HG03095 (cell line): ENCODE measurements at regions not wholly inside any gene's neighbourhood (a gene's known extent, or its start where the extent isn't known, plus 50 kb on each side); places are given as distances from the start of the nearest gene placed in this dataset.

Experiments
- ATAC-seq: cut with Tn5 transposase; IDR thresholded peaks from one replicate; pipeline ENCODE4 v1.9.1; 2021; ENCODE audit warnings: moderate library complexity; ENCODE audit not compliant: unreplicated experiment

GRCh38 chr18:44518666-44519065 lies 162.0 kb upstream of the SETBP1 start:
- no peak for ATAC-seq

- no peak for ATAC-seq
Measured at GRCh38 chr18:44520981-44521667, 159.6 kb upstream of the SETBP1 start.

GRCh38 chr18:44521668-44522022 lies 159.0 kb upstream of the SETBP1 start:
- no peak for ATAC-seq

- no peak for ATAC-seq
Measured at GRCh38 chr18:44526705-44527415, 153.8 kb upstream of the SETBP1 start.

- no peak for ATAC-seq
Measured at GRCh38 chr18:44533071-44533470, 147.6 kb upstream of the SETBP1 start.

- ATAC-seq: no peak
Measured at GRCh38 chr18:44536046-44536445, 144.6 kb upstream of the SETBP1 start.

- ATAC-seq: no peak
Measured at GRCh38 chr18:44536619-44537018, 144.1 kb upstream of the SETBP1 start.

- no peak for ATAC-seq
Measured at GRCh38 chr18:44537526-44537925, 143.2 kb upstream of the SETBP1 start.

- ATAC-seq: no peak
Measured at GRCh38 chr18:44539926-44540325, 140.8 kb upstream of the SETBP1 start.

GRCh38 chr18:44541159-44541558 lies 139.5 kb upstream of the SETBP1 start:
- no peak for ATAC-seq

GRCh38 chr18:44541781-44542180 lies 138.9 kb upstream of the SETBP1 start:
- ATAC-seq: no peak

GRCh38 chr18:44543387-44543786 lies 137.3 kb upstream of the SETBP1 start:
- no peak for ATAC-seq

- ATAC-seq: no peak
Measured at GRCh38 chr18:44545359-44545985, 135.2 kb upstream of the SETBP1 start.

GRCh38 chr18:44546954-44547353 lies 133.7 kb upstream of the SETBP1 start:
- no peak for ATAC-seq

GRCh38 chr18:44548291-44549221 lies 132.1 kb upstream of the SETBP1 start:
- ATAC-seq: no peak

GRCh38 chr18:44552706-44553105 lies 128.0 kb upstream of the SETBP1 start:
- ATAC-seq: no peak

- no peak for ATAC-seq
Measured at GRCh38 chr18:44556296-44556695, 124.4 kb upstream of the SETBP1 start.

- ATAC-seq: no peak
Measured at GRCh38 chr18:44557616-44558151, 123.0 kb upstream of the SETBP1 start.

- no peak for ATAC-seq
Measured at GRCh38 chr18:44558767-44559166, 121.9 kb upstream of the SETBP1 start.

- ATAC-seq: no peak
Measured at GRCh38 chr18:44562986-44563385, 117.7 kb upstream of the SETBP1 start.

GRCh38 chr18:44564922-44565321 lies 115.8 kb upstream of the SETBP1 start:
- ATAC-seq: no peak
